GM23338 (cell line): ENCODE measurements at regions not wholly inside any gene's neighbourhood (a gene's known extent, or its start where the extent isn't known, plus 50 kb on each side); places are given as distances from the start of the nearest gene placed in this dataset.

Source experiments
- ATAC-seq: fragments of 200-7000 bp; cut with Tn5 transposase; 3 replicates; pipeline ENCODE4 v1.9.1; 2020
- DNase-seq: peaks from one replicate; pipeline ENCODE4 v3.0.0-alpha.2; 2015; ENCODE audit warnings: low spot score
- H2AFZ ChIP-seq: fragments of 200-600 bp; sonication (generic); 2 replicates; pipeline ENCODE4 v1.8.0; 2016; ENCODE audit warnings: antibody characterized with exemption, mild to moderate bottlenecking, moderate library complexity
- H3F3A ChIP-seq: fragments of 200-600 bp; sonication (generic); replicated peaks from 2 replicates; pipeline ENCODE4 v1.8.0; 2017; ENCODE audit warnings: antibody characterized with exemption, mixed run types, low read depth
- H3K27ac ChIP-seq: fragments of 200-600 bp; sonication (generic); 2 replicates; pipeline ENCODE4 v1.6.1; 2016; ENCODE audit warnings: low read depth
- H3K27me3 ChIP-seq: fragments of 200-600 bp; sonication (generic); 2 replicates; pipeline ENCODE4 v1.8.0; 2016; ENCODE audit warnings: mild to moderate bottlenecking, mixed run types, moderate library complexity; ENCODE audit not compliant: insufficient read depth
- H3K36me3 ChIP-seq: fragments of 200-600 bp; sonication (generic); 2 replicates; pipeline ENCODE4 v1.8.0; 2016; ENCODE audit warnings: mild to moderate bottlenecking; ENCODE audit not compliant: insufficient read depth
- H3K4me1 ChIP-seq: fragments of 200-600 bp; sonication (generic); 2 replicates; pipeline ENCODE4 v1.8.0; 2016; ENCODE audit warnings: mild to moderate bottlenecking, moderate library complexity; ENCODE audit not compliant: insufficient read depth
- H3K4me2 ChIP-seq: fragments of 200-600 bp; sonication (generic); 2 replicates; pipeline ENCODE4 v1.7.1; 2017; ENCODE audit warnings: mixed run types
- H3K4me3 ChIP-seq: fragments of 200-600 bp; sonication (generic); 2 replicates; pipeline ENCODE4 v1.6.1; 2016; ENCODE audit warnings: mixed run types
- H3K79me2 ChIP-seq: fragments of 200-600 bp; sonication (generic); replicated peaks from 2 replicates; pipeline ENCODE4 v1.8.0; 2017; ENCODE audit warnings: mild to moderate bottlenecking; ENCODE audit not compliant: insufficient read depth
- H3K9me2 ChIP-seq: fragments of 200-600 bp; sonication (generic); 2 replicates; pipeline ENCODE4 v1.8.0; 2017; ENCODE audit not compliant: insufficient read depth
- H4K20me1 ChIP-seq: fragments of 200-600 bp; sonication (generic); replicated peaks from 2 replicates; pipeline ENCODE4 v1.8.0; 2017; ENCODE audit warnings: mild to moderate bottlenecking; ENCODE audit not compliant: insufficient read depth
- H3K27ac Mint-ChIP-seq: 2 replicates; pipeline ENCODE4 v1.8.0; 2020; ENCODE audit warnings: inconsistent platforms, mild to moderate bottlenecking, moderate library complexity, mixed read lengths
- H3K27me3 Mint-ChIP-seq: 3 replicates; pipeline ENCODE4 v1.8.0; 2022; ENCODE audit warnings: low read depth, mild to moderate bottlenecking, moderate library complexity, mixed read lengths, inconsistent platforms; ENCODE audit not compliant: insufficient read depth, poor library complexity
- H3K36me3 Mint-ChIP-seq: 3 replicates; pipeline ENCODE4 v1.8.0; 2021; ENCODE audit warnings: low read depth, mild to moderate bottlenecking, inconsistent platforms, moderate library complexity, mixed read lengths
- H3K4me1 Mint-ChIP-seq: 3 replicates; pipeline ENCODE4 v1.8.0; 2020; ENCODE audit warnings: mild to moderate bottlenecking, inconsistent platforms, mixed read lengths
- H3K4me3 Mint-ChIP-seq: 3 replicates; pipeline ENCODE4 v1.8.0; 2021; ENCODE audit warnings: moderate library complexity, mild to moderate bottlenecking, inconsistent platforms, mixed read lengths
- H3K9me3 Mint-ChIP-seq: 3 replicates; pipeline ENCODE4 v1.8.0; 2020; ENCODE audit warnings: moderate library complexity, mild to moderate bottlenecking, inconsistent platforms, mixed read lengths
- CREB1 ChIP-seq: fragments of 250-450 bp; sonication (Bioruptor Pico); IDR thresholded peaks from 2 replicates; pipeline ENCODE4 v1.5.0; 2020; ENCODE audit warnings: low read depth, mild to moderate bottlenecking, moderate library complexity
- CTCF ChIP-seq, 2 experiments: fragments of 200-600 bp in 1 of 2; sonication (generic) in 1 of 2; conservative IDR thresholded peaks; 2 replicates each; pipeline versions ENCODE4 v1.5.1 to v1.6.1; 2016 to 2017; ENCODE audit warnings: antibody characterized with exemption in 2 of 2, low read depth in 2 of 2, mild to moderate bottlenecking in 2 of 2, moderate library complexity in 1 of 2
- ETS1 ChIP-seq: IDR thresholded peaks from 2 replicates; pipeline ENCODE4 v1.6.1; 2016; ENCODE audit warnings: antibody characterized with exemption
- EZH2 ChIP-seq: fragments of 200-600 bp; sonication (generic); IDR thresholded peaks from one replicate; pipeline ENCODE4 v1.8.0; 2017; ENCODE audit warnings: antibody characterized with exemption, mild to moderate bottlenecking, low read depth; ENCODE audit not compliant: unreplicated experiment
- EZH2phosphoT487 ChIP-seq: fragments of 200-600 bp; sonication (generic); IDR thresholded peaks from one replicate; pipeline ENCODE4 v1.8.1; 2018; ENCODE audit warnings: antibody characterized with exemption; ENCODE audit not compliant: unreplicated experiment
- NANOG ChIP-seq: IDR thresholded peaks from 2 replicates; pipeline ENCODE4 v1.6.1; 2016; ENCODE audit warnings: antibody characterized with exemption, borderline replicate concordance
- REST ChIP-seq: IDR thresholded peaks from one replicate; pipeline ENCODE4 v1.6.1; 2018; ENCODE audit warnings: antibody characterized with exemption; ENCODE audit not compliant: unreplicated experiment
- STAT1 ChIP-seq: IDR thresholded peaks from one replicate; pipeline ENCODE4 v1.6.1; 2016; ENCODE audit warnings: antibody characterized with exemption; ENCODE audit not compliant: unreplicated experiment
- ZNF114 ChIP-seq: fragments of 250-450 bp; sonication (Bioruptor Pico); IDR thresholded peaks from 2 replicates; pipeline ENCODE4 v1.5.0; 2020; ENCODE audit warnings: mild to moderate bottlenecking, moderate library complexity
- ZNF331 ChIP-seq: fragments of 250-450 bp; sonication (Bioruptor Pico); IDR thresholded peaks from 2 replicates; pipeline ENCODE4 v1.5.0; 2020; ENCODE audit warnings: low read depth, mild to moderate bottlenecking, moderate library complexity

- TF ChIP-seq REST = no peak
- TF ChIP-seq ETS1 = no peak
- no peak for TF ChIP-seq EZH2
Observed at GRCh38 chrX:79623098-79623762, 256.1 kb upstream of the ITM2A start (continued).

- H3K4me3 Mint-ChIP-seq = no peak overlapping the region
- no peaks in the 10 kb centered on the region for H3K36me3 Mint-ChIP-seq
- H3K27me3 Mint-ChIP-seq = no peaks in the 10 kb centered on the region
Observed at GRCh38 chrX:79618280-79618679, 251.1 kb upstream of the ITM2A start.

More at GRCh38 chrX:79618280-79618679, 251.1 kb upstream of the ITM2A start:
- H3K4me2 ChIP-seq = no peak overlapping the region
- H3F3A ChIP-seq = no peaks in the 10 kb centered on the region
- no peak overlapping the region for H3K27ac Mint-ChIP-seq
- no peak overlapping the region for H3K4me3 ChIP-seq
- no peak overlapping the region for H3K27ac ChIP-seq
- no peaks in the 10 kb centered on the region for H3K9me3 Mint-ChIP-seq
- no peaks in the 10 kb centered on the region for H3K9me2 ChIP-seq
- no peak for ATAC-seq
- no peaks in the 10 kb centered on the region for H3K79me2 ChIP-seq
- no peaks in the 10 kb centered on the region for H4K20me1 ChIP-seq
- H2AFZ ChIP-seq = no peak overlapping the region
- DNase-seq = no peak
- H3K4me1 Mint-ChIP-seq = no peaks in the 10 kb centered on the region; the same call in 2 of the 3 replicates
- H3K27me3 ChIP-seq = no peaks in the 10 kb centered on the region
- no peaks in the 10 kb centered on the region for H3K36me3 ChIP-seq
- TF ChIP-seq STAT1 (no peak), CTCF (conservative IDR thresholded peaks at IDR 0.05; ENCODE audit: low read depth in 2 of 2) (no peak), CREB1 (CRISPR knock-in tag) (no peak), ZNF331 (CRISPR knock-in tag) (no peak), ZNF114 (CRISPR knock-in tag) (no peak), EZH2phosphoT487 (no peak), ETS1 (no peak), EZH2 (no peak), NANOG (no peak)
- H3K4me1 ChIP-seq = no peaks in the 10 kb centered on the region
